ENCODE measurements at regions not wholly inside any gene's neighbourhood (a gene's known extent, or its start where the extent isn't known, plus 50 kb on each side); places are given as distances from the start of the nearest gene placed in this dataset.

DNA sequence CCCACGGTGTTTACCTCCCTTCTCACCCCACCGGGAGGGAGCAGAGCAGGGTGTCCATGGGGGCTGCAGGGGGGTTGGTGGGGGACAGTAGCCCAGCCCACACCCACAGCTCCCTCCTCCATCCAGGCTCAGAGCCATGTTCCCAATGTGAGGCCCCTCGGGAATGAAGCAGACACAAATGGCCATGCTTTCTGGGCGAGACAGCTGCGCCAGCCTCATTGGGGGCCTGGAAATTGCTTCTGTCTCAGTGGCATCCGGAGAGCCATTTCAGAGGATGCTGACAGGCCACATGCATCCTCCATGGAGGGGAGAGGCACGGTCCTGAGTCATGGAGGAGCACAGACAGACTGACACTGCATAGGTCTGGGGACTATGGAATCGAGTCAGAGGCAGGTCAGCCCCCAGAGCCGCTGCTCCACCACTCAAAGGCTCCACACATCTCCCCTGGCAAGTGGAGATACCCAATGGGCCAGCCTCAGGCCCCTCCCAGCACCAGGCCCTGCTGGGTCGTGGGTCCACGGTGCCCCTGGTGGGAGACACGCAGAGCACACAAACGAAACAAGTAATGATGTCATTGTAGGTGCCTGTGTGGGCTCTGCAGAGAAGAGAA lies 59.6 kb upstream of the ENPP7 start:
- no peak overlapping the region for H3K27ac ChIP-seq

DNA sequence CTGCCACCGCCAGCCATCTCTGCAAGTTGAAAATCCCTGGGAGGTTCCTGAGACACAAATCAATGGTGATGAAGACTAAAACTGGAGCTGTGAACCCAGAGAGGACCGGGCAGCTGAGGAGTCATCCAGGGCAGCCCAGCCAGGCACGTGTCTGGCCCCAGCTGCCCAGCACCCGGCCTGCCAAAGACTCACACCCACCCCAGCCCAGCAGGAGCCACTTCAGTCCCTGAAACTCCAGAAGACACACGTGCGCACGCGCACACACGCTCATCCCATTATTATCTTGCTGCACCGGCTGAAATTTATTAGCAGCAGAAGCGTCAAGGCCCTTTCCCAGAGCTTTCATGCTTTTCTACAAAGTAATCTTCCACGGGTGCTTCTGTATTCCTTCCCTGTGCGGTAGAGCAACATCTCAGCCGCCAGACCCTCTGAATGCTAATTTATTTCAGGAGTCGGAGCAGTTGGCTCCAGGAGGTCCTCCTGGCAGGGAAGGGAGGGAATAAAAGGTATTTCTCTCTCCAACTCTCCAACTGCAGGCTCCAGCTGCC lies 59.8 kb upstream of the RBFOX3 start:
- Histone ChIP-seq H3K27ac (no peak overlapping the region), H3K4me1 (ENCODE audit: low read depth) (no peaks in the 10 kb centered on the region), H3K27me3 (peaks cover 6% of the 10 kb centered on the region), H3K9me3 (ENCODE audit: low read depth) (no peaks in the 10 kb centered on the region), H3K36me3 (no peaks in the 10 kb centered on the region), H3K4me3 (no peak overlapping the region)
- no peak for DNase-seq (ENCODE audit: low read depth in 1 of 2, low spot score in 1 of 2)
- TF ChIP-seq, protein P1, sequence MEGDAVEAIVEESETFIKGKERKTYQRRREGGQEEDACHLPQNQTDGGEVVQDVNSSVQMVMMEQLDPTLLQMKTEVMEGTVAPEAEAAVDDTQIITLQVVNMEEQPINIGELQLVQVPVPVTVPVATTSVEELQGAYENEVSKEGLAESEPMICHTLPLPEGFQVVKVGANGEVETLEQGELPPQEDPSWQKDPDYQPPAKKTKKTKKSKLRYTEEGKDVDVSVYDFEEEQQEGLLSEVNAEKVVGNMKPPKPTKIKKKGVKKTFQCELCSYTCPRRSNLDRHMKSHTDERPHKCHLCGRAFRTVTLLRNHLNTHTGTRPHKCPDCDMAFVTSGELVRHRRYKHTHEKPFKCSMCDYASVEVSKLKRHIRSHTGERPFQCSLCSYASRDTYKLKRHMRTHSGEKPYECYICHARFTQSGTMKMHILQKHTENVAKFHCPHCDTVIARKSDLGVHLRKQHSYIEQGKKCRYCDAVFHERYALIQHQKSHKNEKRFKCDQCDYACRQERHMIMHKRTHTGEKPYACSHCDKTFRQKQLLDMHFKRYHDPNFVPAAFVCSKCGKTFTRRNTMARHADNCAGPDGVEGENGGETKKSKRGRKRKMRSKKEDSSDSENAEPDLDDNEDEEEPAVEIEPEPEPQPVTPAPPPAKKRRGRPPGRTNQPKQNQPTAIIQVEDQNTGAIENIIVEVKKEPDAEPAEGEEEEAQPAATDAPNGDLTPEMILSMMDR (IDR thresholded peaks at IDR 0.05; ENCODE audit: low read depth, low read length) = no peak

More for the DNA sequence above, 59.6 kb upstream of the ENPP7 start:
- no peaks in the 10 kb centered on the region for H3K4me1 ChIP-seq (ENCODE audit: low read depth)
- TF ChIP-seq, protein P1 (IDR thresholded peaks at IDR 0.05; ENCODE audit: low read depth, low read length) = no peak
- H3K4me3 ChIP-seq = no peak overlapping the region
- H3K36me3 ChIP-seq = no peaks in the 10 kb centered on the region
- H3K9me3 ChIP-seq (ENCODE audit: low read depth) = no peaks in the 10 kb centered on the region
- H3K27me3 ChIP-seq = peaks cover 4% of the 10 kb centered on the region
- no peak for DNase-seq (ENCODE audit: low read depth in 1 of 2, low spot score in 1 of 2)

DNA sequence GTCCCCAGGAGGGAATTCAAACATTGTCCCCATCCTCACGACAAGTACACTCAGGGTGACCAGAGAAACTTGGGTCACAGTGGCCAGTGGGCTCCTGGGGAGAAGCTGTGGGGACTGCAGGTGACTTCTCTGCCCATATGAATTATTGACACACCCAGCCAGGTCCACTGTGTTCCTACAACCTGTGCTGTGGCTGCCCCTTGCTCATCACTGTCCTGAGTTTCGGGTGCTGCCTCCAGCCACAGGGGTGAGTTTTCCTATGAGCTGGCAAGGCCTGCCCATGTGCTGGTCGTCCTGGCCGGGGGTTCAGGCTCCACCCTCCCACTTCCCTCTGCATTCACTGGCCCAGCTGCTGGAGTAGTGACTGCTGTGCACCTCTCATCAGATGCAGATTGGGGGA lies 59.0 kb upstream of the RBFOX3 start:
- no peak for DNase-seq (ENCODE audit: low read depth in 1 of 2, low spot score in 1 of 2)
- Histone ChIP-seq H3K9me3 (ENCODE audit: low read depth) (no peaks in the 10 kb centered on the region), H3K27ac (no peak overlapping the region), H3K4me3 (no peak overlapping the region), H3K36me3 (no peaks in the 10 kb centered on the region), H3K4me1 (ENCODE audit: low read depth) (no peaks in the 10 kb centered on the region), H3K27me3 (peaks cover 6% of the 10 kb centered on the region)
- TF ChIP-seq, protein P1 (IDR thresholded peaks at IDR 0.05; ENCODE audit: low read depth, low read length) = no peak

DNA sequence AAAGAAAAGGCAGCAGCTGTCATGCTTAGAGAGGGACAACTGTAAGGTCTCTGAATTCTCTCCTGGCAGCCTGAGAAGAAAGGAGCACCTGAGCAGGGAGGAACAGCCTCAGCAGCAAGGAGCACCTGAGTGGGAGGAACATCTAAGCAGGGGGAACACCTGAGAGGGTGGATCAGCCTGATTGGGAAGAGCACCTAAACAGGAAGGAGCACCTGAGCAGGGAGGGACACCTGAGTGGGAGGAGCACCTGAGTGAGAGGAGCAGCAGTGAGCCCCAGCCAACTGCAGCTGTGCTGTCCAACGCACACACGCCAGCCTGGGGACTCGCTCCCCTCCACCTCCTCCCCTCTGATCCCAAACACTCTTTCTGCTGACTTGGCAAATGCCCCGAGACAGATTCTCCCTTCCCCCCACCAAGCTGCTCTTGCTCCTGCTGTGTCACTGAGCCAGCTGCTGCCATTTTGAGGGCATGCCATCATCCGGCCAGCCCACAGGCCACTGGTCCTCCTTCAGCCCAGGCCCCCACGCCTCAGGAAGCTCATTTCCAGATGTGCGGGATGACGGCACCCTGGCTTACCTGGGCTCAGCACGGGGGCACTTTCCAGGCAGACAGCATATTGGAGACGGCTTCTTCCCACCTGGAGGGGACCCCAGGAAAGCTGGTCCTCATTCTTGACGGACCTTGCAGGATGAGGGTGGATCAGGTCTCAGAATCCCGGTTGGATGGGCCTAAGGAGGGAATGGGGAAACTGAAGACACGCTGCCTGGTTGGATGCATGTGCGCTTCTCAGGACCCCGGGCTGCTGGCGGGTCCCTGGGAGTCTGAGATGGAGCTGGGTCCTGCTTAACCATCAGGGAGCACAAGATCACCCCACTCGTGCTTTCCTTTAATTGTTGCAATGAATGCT lies 57.7 kb upstream of the RBFOX3 start:
- H3K9me3 ChIP-seq (ENCODE audit: low read depth) = no peaks in the 10 kb centered on the region
- no peak for DNase-seq (ENCODE audit: low read depth in 1 of 2, low spot score in 1 of 2)
- H3K4me3 ChIP-seq = no peak overlapping the region
- no peak overlapping the region for H3K27ac ChIP-seq
- TF ChIP-seq, protein P1 (IDR thresholded peaks at IDR 0.05; ENCODE audit: low read depth, low read length) = no peak
- H3K36me3 ChIP-seq = no peaks in the 10 kb centered on the region
- H3K4me1 ChIP-seq (ENCODE audit: low read depth) = no peaks in the 10 kb centered on the region
- peaks cover 6% of the 10 kb centered on the region for H3K27me3 ChIP-seq

DNA sequence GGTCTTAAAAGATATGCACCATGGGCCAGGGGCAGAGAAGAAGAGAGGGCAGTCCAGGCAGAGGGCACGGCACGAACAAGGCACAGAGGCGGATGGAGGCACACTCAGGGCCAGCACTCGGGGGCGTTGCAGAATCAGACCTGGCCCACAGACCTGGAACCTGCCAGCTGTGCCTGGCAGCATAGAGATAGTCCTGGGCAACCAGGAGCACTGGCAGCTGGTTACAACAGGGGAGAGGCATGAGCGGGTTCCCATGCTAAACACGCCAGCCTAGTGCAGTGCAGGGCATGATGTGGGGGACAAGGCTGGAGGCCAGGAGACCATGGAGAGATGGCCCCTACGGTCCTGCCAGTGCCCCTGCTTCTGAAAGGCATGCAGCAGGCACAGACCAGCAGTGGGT lies 56.9 kb upstream of the RBFOX3 start:
- no peaks in the 10 kb centered on the region for H3K9me3 ChIP-seq (ENCODE audit: low read depth)
- H3K4me1 ChIP-seq (ENCODE audit: low read depth) = no peaks in the 10 kb centered on the region
- TF ChIP-seq, protein P1 (IDR thresholded peaks at IDR 0.05; ENCODE audit: low read depth, low read length) = no peak
- no peaks in the 10 kb centered on the region for H3K36me3 ChIP-seq
- peaks cover 6% of the 10 kb centered on the region for H3K27me3 ChIP-seq
- DNase-seq (ENCODE audit: low read depth in 1 of 2, low spot score in 1 of 2) = no peak
- no peak overlapping the region for H3K4me3 ChIP-seq
- H3K27ac ChIP-seq = no peak overlapping the region
